HCT116 (cell line): ENCODE measurements at regions not wholly inside any gene's neighbourhood (a gene's known extent, or its start where the extent isn't known, plus 50 kb on each side); places are given as distances from the start of the nearest gene placed in this dataset.

Experiments
- ATAC-seq: fragments of 200-7000 bp; cut with Tn5 transposase; 2 replicates; pipeline ENCODE4 v1.9.1; 2020; ENCODE audit warnings: mild to moderate bottlenecking, moderate library complexity
- BruUV-seq: library from RNA; stranded (reverse); fragments of 400-500 nt; replicated peaks from 2 replicates; lab custom pipeline; 2021; lab: Mats Ljungman, UMichigan
- CTCF ChIA-PET: fragments of 300-600 bp; sonication (Branson Sonifier 250); formaldehyde crosslinking; loops from one replicate; lab custom pipeline; 2021; ENCODE audit warnings: antibody characterized with exemption; lab: Charles Lee
- POLR2A ChIA-PET: fragments of 300-600, 350-600 bp; sonication (Branson Sonifier 250); formaldehyde crosslinking; loops from one replicate; lab custom pipeline; 2021; ENCODE audit warnings: antibody characterized with exemption; lab: Charles Lee
- RAD21 ChIA-PET, 2 experiments: fragments of 300-600 bp; sonication (Branson Sonifier 250); formaldehyde crosslinking; loops; one replicate each; lab custom pipeline; 2023; ENCODE audit warnings: low total read pairs in 2 of 2; ENCODE audit not compliant: uncharacterized antibody in 2 of 2, unreplicated experiment in 2 of 2, low non-redundant PET in 1 of 2; lab: Charles Lee
- DNase-seq: peaks from one replicate; pipeline ENCODE4 v3.0.0-alpha.2; 2010; ENCODE audit warnings: low read depth, low spot score
- H2AFZ ChIP-seq: fragments of 200-600 bp; shearing (Covaris generic), sonication (generic); 2 replicates; pipeline ENCODE4 v1.6.1; 2017; ENCODE audit warnings: low read depth, mixed run types, mixed read lengths, antibody characterized with exemption, low read length; ENCODE audit not compliant: poor library complexity, severe bottlenecking
- H3K27ac ChIP-seq: 2 replicates; pipeline ENCODE4 v1.5.1; 2012; ENCODE audit warnings: low read depth, low read length
- H3K27me3 ChIP-seq: fragments of 200-600 bp; sonication (generic); 2 replicates; pipeline ENCODE4 v1.6.1; 2016; ENCODE audit warnings: mixed run types, low read length, mixed read lengths; ENCODE audit not compliant: insufficient read depth
- H3K36me3 ChIP-seq, 2 experiments: fragments of 200-500 bp in 1 of 2; fragments of 200-600 bp in 1 of 2; sonication (Bioruptor generic) in 1 of 2; sonication (generic) in 1 of 2; 2 replicates each; pipeline versions ENCODE4 v1.5.1 to v1.6.1; 2014 to 2016; ENCODE audit warnings: low read length in 2 of 2, inconsistent platforms in 1 of 2, mixed read lengths in 1 of 2, mixed run types in 1 of 2; ENCODE audit not compliant: insufficient read depth in 2 of 2, control insufficient read depth in 1 of 2
- H3K4me1 ChIP-seq, 2 experiments: fragments of 200-600 bp in 1 of 2; sonication (generic) in 1 of 2; 2 replicates each; pipeline versions ENCODE4 v1.5.1 to v1.6.1; 2012 to 2017; ENCODE audit warnings: low read length in 2 of 2, inconsistent platforms in 1 of 2, mild to moderate bottlenecking in 1 of 2, mixed read lengths in 1 of 2, mixed run types in 1 of 2, moderate library complexity in 1 of 2; ENCODE audit not compliant: insufficient read depth in 2 of 2, control insufficient read depth in 1 of 2
- H3K4me2 ChIP-seq: fragments of 200-600 bp; sonication (generic); 2 replicates; pipeline ENCODE4 v1.6.1; 2017; ENCODE audit warnings: mixed run types, low read length, mixed read lengths
- H3K4me3 ChIP-seq, 2 experiments: fragments of 200-600 bp in 1 of 2; sonication (generic) in 1 of 2; replicated peaks in 1 of 2; 2 replicates each; pipeline ENCODE4 v1.5.1; 2011 to 2016; ENCODE audit warnings: low read length in 2 of 2, control low read depth in 1 of 2, low read depth in 1 of 2, mild to moderate bottlenecking in 1 of 2, mixed read lengths in 1 of 2, mixed run types in 1 of 2
- H3K79me2 ChIP-seq: fragments of 200-600 bp; sonication (generic); 2 replicates; pipeline ENCODE4 v1.6.1; 2017; ENCODE audit warnings: mild to moderate bottlenecking, mixed run types, low read length, moderate library complexity, mixed read lengths; ENCODE audit not compliant: insufficient read depth
- H3K9ac ChIP-seq: fragments of 200-600 bp; sonication (generic); 2 replicates; pipeline ENCODE4 v1.6.1; 2016; ENCODE audit warnings: low read length, mixed read lengths
- H3K9me2 ChIP-seq: fragments of 200-600 bp; sonication (generic), shearing (Covaris generic); 2 replicates; pipeline ENCODE4 v1.6.1; 2017; ENCODE audit warnings: mixed run types, mild to moderate bottlenecking, moderate library complexity; ENCODE audit not compliant: insufficient read depth
- H3K9me3 ChIP-seq, 2 experiments: fragments of 200-500 bp in 1 of 2; fragments of 200-600 bp in 1 of 2; sonication (Bioruptor generic) in 1 of 2; sonication (generic) in 1 of 2; 2 replicates each; pipeline ENCODE4 v1.6.1; 2014 to 2017; ENCODE audit warnings: low read length in 2 of 2, mixed read lengths in 2 of 2, inconsistent platforms in 1 of 2, low read depth in 1 of 2, mild to moderate bottlenecking in 1 of 2, mixed run types in 1 of 2, moderate library complexity in 1 of 2; ENCODE audit not compliant: control insufficient read depth in 1 of 2, insufficient read depth in 1 of 2
- H4K20me1 ChIP-seq: fragments of 200-600 bp; sonication (generic), shearing (Covaris generic); 2 replicates; pipeline ENCODE4 v1.6.1; 2017; ENCODE audit warnings: mixed run types, mild to moderate bottlenecking, moderate library complexity; ENCODE audit not compliant: insufficient read depth
- CBX3 ChIP-seq: IDR thresholded peaks from 2 replicates; pipeline ENCODE4 v1.6.1; 2012; ENCODE audit warnings: low read depth
- EGR1 ChIP-seq: IDR thresholded peaks from 2 replicates; pipeline ENCODE4 v1.6.1; 2012; ENCODE audit warnings: low read depth
- EZH2 ChIP-seq: fragments of 200-600 bp; sonication (generic); IDR thresholded peaks from 2 replicates; pipeline ENCODE4 v1.6.1; 2017; ENCODE audit warnings: antibody characterized with exemption, mixed run types
- EZH2phosphoT487 ChIP-seq: fragments of 200-600 bp; IDR thresholded peaks from 2 replicates; pipeline ENCODE4 v1.6.1; 2018; ENCODE audit warnings: antibody characterized with exemption, borderline replicate concordance
- JUND ChIP-seq: IDR thresholded peaks from 2 replicates; pipeline ENCODE4 v1.6.1; 2012
- POLR2A ChIP-seq: IDR thresholded peaks from 2 replicates; pipeline ENCODE4 v1.7.0; 2011; ENCODE audit warnings: borderline replicate concordance; ENCODE audit not compliant: insufficient read depth, insufficient read length; ENCODE audit errors: extremely low read depth
- RAD21 ChIP-seq: IDR thresholded peaks from 2 replicates; pipeline ENCODE4 v1.6.1; 2012; ENCODE audit warnings: low read depth, mild to moderate bottlenecking
- SIN3A ChIP-seq: IDR thresholded peaks from 2 replicates; pipeline ENCODE4 v1.6.1; 2012; ENCODE audit warnings: low read depth
- SP1 ChIP-seq: IDR thresholded peaks from 2 replicates; pipeline ENCODE4 v1.6.1; 2012; ENCODE audit warnings: low read depth
- SRF ChIP-seq: IDR thresholded peaks from 2 replicates; pipeline ENCODE4 v1.6.1; 2012; ENCODE audit warnings: low read depth
- TCF7L2 ChIP-seq: IDR thresholded peaks from 2 replicates; pipeline ENCODE4 v1.7.0; 2011; ENCODE audit warnings: borderline replicate concordance, inconsistent platforms; ENCODE audit not compliant: insufficient read depth, insufficient read length; ENCODE audit errors: extremely low read depth
- intact Hi-C: fragments of 100-400 bp; cut with micrococcal nuclease; formaldehyde crosslinking; loops from 2 replicates; pipeline ENCODE4 v1.10.0; 2022
- TF ChIP-seq, protein P1 (sequence below): IDR thresholded peaks from 2 replicates; pipeline ENCODE4 v1.6.1; 2012
- TF ChIP-seq, protein P2 (sequence below), 3 experiments: fragments of 200-600 bp in 1 of 3; sonication (generic) in 1 of 3; IDR thresholded peaks in 2 of 3; conservative IDR thresholded peaks in 1 of 3; 2 replicates each; pipeline ENCODE4 v1.5.1; 2012 to 2017; ENCODE audit warnings: low read depth in 2 of 3, low read length in 2 of 3, antibody characterized with exemption in 1 of 3, borderline replicate concordance in 1 of 3, control low read depth in 1 of 3, mild to moderate bottlenecking in 1 of 3, mixed read lengths in 1 of 3, mixed run types in 1 of 3, moderate library complexity in 1 of 3; ENCODE audit not compliant: insufficient read depth in 1 of 3

DNA sequence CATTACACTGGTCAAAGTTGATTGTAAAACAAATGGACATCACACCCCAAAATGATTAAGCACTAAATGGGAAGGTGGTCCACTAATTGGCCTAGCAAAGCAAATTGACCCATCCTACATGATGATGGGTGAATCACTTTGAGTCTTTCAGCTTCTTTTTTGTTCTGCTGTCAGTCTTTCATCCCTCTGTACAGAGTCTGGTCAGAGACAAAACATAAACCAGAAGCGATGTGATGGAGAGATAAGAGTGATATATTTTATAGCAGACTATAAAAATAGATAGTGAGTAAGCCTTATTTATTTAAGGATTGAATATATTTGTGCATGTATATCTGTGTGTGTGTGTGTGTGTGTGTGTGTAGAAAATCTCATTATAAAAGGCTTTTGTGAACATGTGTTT is 618.4 kb upstream of the SOX9 start (continued):
- no peak for TF ChIP-seq SRF
- TF ChIP-seq SIN3A, result no peak
- no peak for TF ChIP-seq TCF7L2
- TF ChIP-seq, protein P1, sequence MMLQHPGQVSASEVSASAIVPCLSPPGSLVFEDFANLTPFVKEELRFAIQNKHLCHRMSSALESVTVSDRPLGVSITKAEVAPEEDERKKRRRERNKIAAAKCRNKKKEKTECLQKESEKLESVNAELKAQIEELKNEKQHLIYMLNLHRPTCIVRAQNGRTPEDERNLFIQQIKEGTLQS, result no peak
- TF ChIP-seq, protein P2, sequence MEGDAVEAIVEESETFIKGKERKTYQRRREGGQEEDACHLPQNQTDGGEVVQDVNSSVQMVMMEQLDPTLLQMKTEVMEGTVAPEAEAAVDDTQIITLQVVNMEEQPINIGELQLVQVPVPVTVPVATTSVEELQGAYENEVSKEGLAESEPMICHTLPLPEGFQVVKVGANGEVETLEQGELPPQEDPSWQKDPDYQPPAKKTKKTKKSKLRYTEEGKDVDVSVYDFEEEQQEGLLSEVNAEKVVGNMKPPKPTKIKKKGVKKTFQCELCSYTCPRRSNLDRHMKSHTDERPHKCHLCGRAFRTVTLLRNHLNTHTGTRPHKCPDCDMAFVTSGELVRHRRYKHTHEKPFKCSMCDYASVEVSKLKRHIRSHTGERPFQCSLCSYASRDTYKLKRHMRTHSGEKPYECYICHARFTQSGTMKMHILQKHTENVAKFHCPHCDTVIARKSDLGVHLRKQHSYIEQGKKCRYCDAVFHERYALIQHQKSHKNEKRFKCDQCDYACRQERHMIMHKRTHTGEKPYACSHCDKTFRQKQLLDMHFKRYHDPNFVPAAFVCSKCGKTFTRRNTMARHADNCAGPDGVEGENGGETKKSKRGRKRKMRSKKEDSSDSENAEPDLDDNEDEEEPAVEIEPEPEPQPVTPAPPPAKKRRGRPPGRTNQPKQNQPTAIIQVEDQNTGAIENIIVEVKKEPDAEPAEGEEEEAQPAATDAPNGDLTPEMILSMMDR (IDR thresholded peaks at IDR 0.05 in 2 of 3, conservative IDR thresholded peaks at IDR 0.05 in 1 of 3; ENCODE audit: borderline replicate concordance in 1 of 3, insufficient read depth in 1 of 3, low read depth in 2 of 3, low read length in 2 of 3), result no peak
- no peak for TF ChIP-seq POLR2A

DNA sequence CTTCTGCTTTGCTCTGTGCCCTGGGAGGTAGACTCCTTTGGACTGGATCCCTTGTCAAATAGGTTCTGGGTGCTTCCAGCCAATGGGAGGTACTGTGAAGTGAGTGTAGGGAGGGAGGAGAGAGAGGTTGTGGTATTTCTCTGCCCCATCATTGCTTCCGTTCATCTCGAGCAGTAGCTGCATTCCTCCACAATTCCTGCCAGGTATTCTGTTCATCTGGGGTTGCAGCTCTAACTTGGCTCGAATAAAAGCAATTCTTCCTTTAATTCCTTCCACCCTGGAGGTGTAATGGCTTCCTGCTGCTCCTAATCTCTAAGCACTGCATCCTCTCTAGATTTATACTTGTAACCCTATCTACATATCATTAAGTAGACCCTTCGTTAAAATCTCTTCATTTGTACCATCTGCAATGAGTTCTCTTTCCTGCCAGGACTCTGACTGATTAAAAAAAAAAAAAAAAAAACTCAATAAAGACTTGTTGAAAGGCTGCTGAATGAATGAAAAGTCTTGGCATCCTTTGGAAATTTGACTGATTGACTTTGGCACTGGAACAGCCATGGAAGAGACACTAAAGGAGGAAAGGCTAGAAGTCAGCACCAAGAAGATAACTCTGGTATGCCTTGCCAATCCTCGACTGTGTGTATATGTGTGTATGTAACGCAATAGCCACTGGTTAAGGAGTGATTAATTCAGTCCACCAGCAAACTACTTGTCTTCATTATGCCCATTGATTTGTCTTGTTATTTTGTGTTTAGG is 616.9 kb upstream of the SOX9 start:
- Histone ChIP-seq H3K9me2 (no peaks in the 10 kb centered on the region), H3K4me2 (no peak overlapping the region), H3K27ac (no peak overlapping the region), H3K36me3 (no peaks in the 10 kb centered on the region), H3K4me1 (no peaks in the 10 kb centered on the region), H3K9ac (no peak overlapping the region), H4K20me1 (no peaks in the 10 kb centered on the region), H3K4me3 (no peak overlapping the region), H2AFZ (no peak overlapping the region), H3K27me3 (no peaks in the 10 kb centered on the region), H3K79me2 (no peaks in the 10 kb centered on the region), H3K9me3 (no peaks in the 10 kb centered on the region)
- DNase-seq (no peak), ATAC-seq (no peak)
- intact Hi-C loops, result no loop called here
- RAD21 ChIA-PET, result no interaction called here
- POLR2A ChIA-PET, result no interaction called here
- TF ChIP-seq EGR1 (no peak), SIN3A (no peak), EZH2 (no peak), CBX3 (no peak), JUND (no peak), EZH2phosphoT487 (no peak), SP1 (no peak), RAD21 (no peak)
- TF ChIP-seq, protein P2 (IDR thresholded peaks at IDR 0.05 in 2 of 3, conservative IDR thresholded peaks at IDR 0.05 in 1 of 3; ENCODE audit: borderline replicate concordance in 1 of 3, insufficient read depth in 1 of 3, low read depth in 2 of 3, low read length in 2 of 3), result no peak
- no TSS peak for BruUV-seq
- CTCF ChIA-PET, result no interaction called here
